K562 (cell line): ENCODE measurements at regions not wholly inside any gene's neighbourhood (a gene's known extent, or its start where the extent isn't known, plus 50 kb on each side); places are given as distances from the start of the nearest gene placed in this dataset.

Experiments
- EZH2 ChIP-seq: IDR thresholded peaks from 2 replicates; pipeline ENCODE4 v1.6.1; 2012; ENCODE audit warnings: low read depth, mild to moderate bottlenecking, inconsistent platforms, low read length, borderline replicate concordance
- PKNOX1 ChIP-seq: fragments of 450-650 bp; IDR thresholded peaks from 2 replicates; pipeline ENCODE4 v1.6.1; 2016
- ZNF174 ChIP-seq: fragments of 250-450 bp; sonication (Bioruptor Pico); IDR thresholded peaks from 2 replicates; pipeline ENCODE4 v1.4.0; 2020; ENCODE audit warnings: mild to moderate bottlenecking
- ZNF217 ChIP-seq: sonication (generic); formaldehyde crosslinking; IDR thresholded peaks from 2 replicates; pipeline ENCODE4 v1.8.0; 2022; ENCODE audit warnings: mild to moderate bottlenecking, missing genetic modification reagents
- ZSCAN29 ChIP-seq: fragments of 450-650 bp; IDR thresholded peaks from 2 replicates; pipeline ENCODE4 v1.6.1; 2017
- TF ChIP-seq, protein P1 (sequence below): fragments of 250-450 bp; sonication (Bioruptor Pico); IDR thresholded peaks from 2 replicates; pipeline ENCODE4 v1.8.0; 2021; ENCODE audit warnings: moderate library complexity, mild to moderate bottlenecking, inconsistent platforms
- TF ChIP-seq, protein P2 (sequence below), 2 experiments: fragments of 200-800 bp in 1 of 2; sonication (Bioruptor generic) in 1 of 2; sonication (generic) in 1 of 2; formaldehyde crosslinking in 1 of 2; IDR thresholded peaks in 1 of 2; conservative IDR thresholded peaks in 1 of 2; 2 replicates each; pipeline versions ENCODE4 v1.5.0 to v1.6.1; 2016 to 2020; ENCODE audit warnings: missing compliant biosample characterization in 1 of 2, missing genetic modification characterization in 1 of 2, missing genetic modification reagents in 1 of 2
- TF ChIP-seq, protein P3 (sequence below): sonication (generic); formaldehyde crosslinking; IDR thresholded peaks from 2 replicates; pipeline ENCODE4 v1.8.0; 2022; ENCODE audit warnings: mild to moderate bottlenecking, missing genetic modification reagents

- TF ChIP-seq, protein P1, sequence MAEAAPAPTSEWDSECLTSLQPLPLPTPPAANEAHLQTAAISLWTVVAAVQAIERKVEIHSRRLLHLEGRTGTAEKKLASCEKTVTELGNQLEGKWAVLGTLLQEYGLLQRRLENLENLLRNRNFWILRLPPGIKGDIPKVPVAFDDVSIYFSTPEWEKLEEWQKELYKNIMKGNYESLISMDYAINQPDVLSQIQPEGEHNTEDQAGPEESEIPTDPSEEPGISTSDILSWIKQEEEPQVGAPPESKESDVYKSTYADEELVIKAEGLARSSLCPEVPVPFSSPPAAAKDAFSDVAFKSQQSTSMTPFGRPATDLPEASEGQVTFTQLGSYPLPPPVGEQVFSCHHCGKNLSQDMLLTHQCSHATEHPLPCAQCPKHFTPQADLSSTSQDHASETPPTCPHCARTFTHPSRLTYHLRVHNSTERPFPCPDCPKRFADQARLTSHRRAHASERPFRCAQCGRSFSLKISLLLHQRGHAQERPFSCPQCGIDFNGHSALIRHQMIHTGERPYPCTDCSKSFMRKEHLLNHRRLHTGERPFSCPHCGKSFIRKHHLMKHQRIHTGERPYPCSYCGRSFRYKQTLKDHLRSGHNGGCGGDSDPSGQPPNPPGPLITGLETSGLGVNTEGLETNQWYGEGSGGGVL (CRISPR knock-in tag): no peak
- TF ChIP-seq, protein P2, sequence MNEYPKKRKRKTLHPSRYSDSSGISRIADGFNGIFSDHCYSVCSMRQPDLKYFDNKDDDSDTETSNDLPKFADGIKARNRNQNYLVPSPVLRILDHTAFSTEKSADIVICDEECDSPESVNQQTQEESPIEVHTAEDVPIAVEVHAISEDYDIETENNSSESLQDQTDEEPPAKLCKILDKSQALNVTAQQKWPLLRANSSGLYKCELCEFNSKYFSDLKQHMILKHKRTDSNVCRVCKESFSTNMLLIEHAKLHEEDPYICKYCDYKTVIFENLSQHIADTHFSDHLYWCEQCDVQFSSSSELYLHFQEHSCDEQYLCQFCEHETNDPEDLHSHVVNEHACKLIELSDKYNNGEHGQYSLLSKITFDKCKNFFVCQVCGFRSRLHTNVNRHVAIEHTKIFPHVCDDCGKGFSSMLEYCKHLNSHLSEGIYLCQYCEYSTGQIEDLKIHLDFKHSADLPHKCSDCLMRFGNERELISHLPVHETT (CRISPR knock-in tag; conservative IDR thresholded peaks at IDR 0.05 in 1 of 2, IDR thresholded peaks at IDR 0.05 in 1 of 2): no peak
- TF ChIP-seq ZNF174 (CRISPR knock-in tag) (no peak), ZNF217 (no peak), EZH2 (no peak), ZSCAN29 (no peak), PKNOX1 (no peak)
- TF ChIP-seq, protein P3, sequence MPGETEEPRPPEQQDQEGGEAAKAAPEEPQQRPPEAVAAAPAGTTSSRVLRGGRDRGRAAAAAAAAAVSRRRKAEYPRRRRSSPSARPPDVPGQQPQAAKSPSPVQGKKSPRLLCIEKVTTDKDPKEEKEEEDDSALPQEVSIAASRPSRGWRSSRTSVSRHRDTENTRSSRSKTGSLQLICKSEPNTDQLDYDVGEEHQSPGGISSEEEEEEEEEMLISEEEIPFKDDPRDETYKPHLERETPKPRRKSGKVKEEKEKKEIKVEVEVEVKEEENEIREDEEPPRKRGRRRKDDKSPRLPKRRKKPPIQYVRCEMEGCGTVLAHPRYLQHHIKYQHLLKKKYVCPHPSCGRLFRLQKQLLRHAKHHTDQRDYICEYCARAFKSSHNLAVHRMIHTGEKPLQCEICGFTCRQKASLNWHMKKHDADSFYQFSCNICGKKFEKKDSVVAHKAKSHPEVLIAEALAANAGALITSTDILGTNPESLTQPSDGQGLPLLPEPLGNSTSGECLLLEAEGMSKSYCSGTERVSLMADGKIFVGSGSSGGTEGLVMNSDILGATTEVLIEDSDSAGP (CRISPR knock-in tag): no peak
Observed at GRCh38 chr9:78127279-78128225, 95.9 kb upstream of the GNAQ start (continued).
